Gastrocnemius medialis (tissue), 4 donors: ENCODE measurements at regions not wholly inside any gene's neighbourhood (a gene's known extent, or its start where the extent isn't known, plus 50 kb on each side); places are given as distances from the start of the nearest gene placed in this dataset.

Source experiments
- ATAC-seq, 2 donors: fragments of 150-250 bp; one replicate each; pipeline ENCODE4 v1.9.1; 2016
- DNase-seq, 2 donors: peaks; one replicate each; pipeline ENCODE4 v3.0.0-alpha.2; 2019
- H3K27ac ChIP-seq, 4 donors: fragments of 200-600 bp; sonication (generic); 1 replicate in 1 of 4; 2 replicates in 3 of 4; pipeline ENCODE4 v1.5.1; 2016 to 2018; ENCODE audit warnings: mild to moderate bottlenecking in 2 of 4, moderate library complexity in 1 of 4
- H3K27me3 ChIP-seq, 3 donors: fragments of 200-600 bp; sonication (generic) in 2 of 3; 1 replicate in 1 of 3; 2 replicates in 2 of 3; pipeline versions ENCODE4 v1.5.1 to v1.6.0; 2016 to 2019; ENCODE audit warnings: mild to moderate bottlenecking in 1 of 3, moderate library complexity in 1 of 3
- H3K36me3 ChIP-seq, 2 donors: fragments of 200-600 bp; sonication (generic) in 1 of 2; one replicate each; pipeline ENCODE4 v1.5.1; 2017 to 2018
- H3K4me1 ChIP-seq, 2 donors: fragments of 200-600 bp; sonication (generic) in 1 of 2; one replicate each; pipeline ENCODE4 v1.5.1; 2016 to 2017; ENCODE audit warnings: mild to moderate bottlenecking in 2 of 2
- H3K4me3 ChIP-seq, 4 donors: fragments of 200-600 bp; sonication (generic) in 3 of 4; 1 replicate in 1 of 4; 2 replicates in 3 of 4; pipeline ENCODE4 v1.5.1; 2016 to 2019; ENCODE audit warnings: mild to moderate bottlenecking in 2 of 4
- H3K9me3 ChIP-seq, 3 donors: fragments of 200-600 bp; sonication (generic) in 2 of 3; 1 replicate in 1 of 3; 2 replicates in 2 of 3; pipeline ENCODE4 v1.5.1; 2016 to 2019
- POLR2A ChIP-seq, 2 donors: fragments of 450-650 bp; IDR thresholded peaks; one replicate each; pipeline ENCODE4 v1.6.1; 2017; ENCODE audit warnings: antibody characterized with exemption in 2 of 2, mild to moderate bottlenecking in 2 of 2, moderate library complexity in 2 of 2
- in situ Hi-C, 4 donors: fragments of 200-750 bp; cut with MboI; loops; one replicate each; pipeline versions ENCODE4 v1.15.0 to v1.8.0; 2017; ENCODE audit warnings: low sequenced_read_pairs in 4 of 4
- intact Hi-C: fragments of 100-400 bp; cut with DNase I; formaldehyde crosslinking; loops from one replicate; pipeline ENCODE4 v1.15.1; 2023; ENCODE audit warnings: low total_unique reads
- TF ChIP-seq, protein P1 (sequence below), 5 experiments: fragments of 450-650 bp in 3 of 5; fragments of 200-600 bp in 2 of 5; sonication (generic) in 2 of 5; IDR thresholded peaks in 4 of 5; conservative IDR thresholded peaks in 1 of 5; 1 replicate in 4 of 5; 2 replicates in 1 of 5; pipeline ENCODE4 v1.5.1; 2016 to 2019; ENCODE audit warnings: antibody characterized with exemption in 5 of 5, mild to moderate bottlenecking in 3 of 5, moderate library complexity in 3 of 5

DNA sequence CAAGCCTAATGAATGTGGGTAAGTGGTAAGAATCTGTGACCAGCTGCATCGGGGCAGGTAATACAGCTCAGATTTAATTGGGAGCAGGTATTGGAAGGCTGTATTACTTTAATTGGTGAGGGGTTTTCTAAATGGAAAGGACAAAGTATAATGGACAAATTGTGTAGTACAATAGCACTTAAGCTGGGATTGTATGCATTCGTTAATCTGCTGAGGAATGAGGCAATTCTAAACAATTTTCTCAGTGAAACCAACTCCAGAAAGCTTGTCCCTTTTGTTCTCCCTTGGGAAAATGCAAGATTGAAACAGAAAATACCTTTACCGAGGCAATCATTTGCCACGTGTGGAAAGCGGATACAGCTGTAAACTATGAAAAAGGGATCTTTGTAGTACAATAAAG is 801.6 kb upstream of the POU3F3 start:
- Histone ChIP-seq H3K4me3 (no peak overlapping the region), H3K4me1 (no peaks in the 10 kb centered on the region), H3K36me3 (no peaks in the 10 kb centered on the region), H3K9me3 (no peaks in the 10 kb centered on the region), H3K27ac (no peak overlapping the region), H3K27me3 (no peaks in the 10 kb centered on the region)
- TF ChIP-seq POLR2A (IDR thresholded peaks at IDR 0.05) = no peak
- TF ChIP-seq, protein P1, sequence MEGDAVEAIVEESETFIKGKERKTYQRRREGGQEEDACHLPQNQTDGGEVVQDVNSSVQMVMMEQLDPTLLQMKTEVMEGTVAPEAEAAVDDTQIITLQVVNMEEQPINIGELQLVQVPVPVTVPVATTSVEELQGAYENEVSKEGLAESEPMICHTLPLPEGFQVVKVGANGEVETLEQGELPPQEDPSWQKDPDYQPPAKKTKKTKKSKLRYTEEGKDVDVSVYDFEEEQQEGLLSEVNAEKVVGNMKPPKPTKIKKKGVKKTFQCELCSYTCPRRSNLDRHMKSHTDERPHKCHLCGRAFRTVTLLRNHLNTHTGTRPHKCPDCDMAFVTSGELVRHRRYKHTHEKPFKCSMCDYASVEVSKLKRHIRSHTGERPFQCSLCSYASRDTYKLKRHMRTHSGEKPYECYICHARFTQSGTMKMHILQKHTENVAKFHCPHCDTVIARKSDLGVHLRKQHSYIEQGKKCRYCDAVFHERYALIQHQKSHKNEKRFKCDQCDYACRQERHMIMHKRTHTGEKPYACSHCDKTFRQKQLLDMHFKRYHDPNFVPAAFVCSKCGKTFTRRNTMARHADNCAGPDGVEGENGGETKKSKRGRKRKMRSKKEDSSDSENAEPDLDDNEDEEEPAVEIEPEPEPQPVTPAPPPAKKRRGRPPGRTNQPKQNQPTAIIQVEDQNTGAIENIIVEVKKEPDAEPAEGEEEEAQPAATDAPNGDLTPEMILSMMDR (IDR thresholded peaks at IDR 0.05 in 4 of 5, conservative IDR thresholded peaks at IDR 0.05 in 1 of 5) = no peak
- ATAC-seq (no peak), DNase-seq (no peak)
- intact Hi-C loops (no loop called here), in situ Hi-C loops (no loop called here)

DNA sequence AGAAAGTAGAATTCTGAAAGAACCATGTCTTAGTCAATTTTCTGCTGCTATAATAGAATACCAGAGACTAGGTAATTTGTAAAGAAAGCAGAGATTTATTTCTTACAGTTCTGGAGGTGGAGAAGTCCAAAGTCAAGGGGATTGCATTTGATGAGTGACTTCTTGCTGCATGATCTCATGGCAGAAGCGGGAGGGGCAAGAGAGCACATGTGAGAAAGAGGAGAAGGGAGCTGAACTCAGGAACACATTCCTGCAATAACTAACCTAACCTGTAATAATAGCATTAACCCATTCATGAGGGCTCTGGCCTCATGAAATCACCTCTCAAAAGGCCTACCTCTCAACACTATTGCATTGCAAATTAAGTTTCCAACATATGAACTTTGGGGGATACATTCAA is 797.5 kb upstream of the POU3F3 start:
- intact Hi-C loops = no loop called here

DNA sequence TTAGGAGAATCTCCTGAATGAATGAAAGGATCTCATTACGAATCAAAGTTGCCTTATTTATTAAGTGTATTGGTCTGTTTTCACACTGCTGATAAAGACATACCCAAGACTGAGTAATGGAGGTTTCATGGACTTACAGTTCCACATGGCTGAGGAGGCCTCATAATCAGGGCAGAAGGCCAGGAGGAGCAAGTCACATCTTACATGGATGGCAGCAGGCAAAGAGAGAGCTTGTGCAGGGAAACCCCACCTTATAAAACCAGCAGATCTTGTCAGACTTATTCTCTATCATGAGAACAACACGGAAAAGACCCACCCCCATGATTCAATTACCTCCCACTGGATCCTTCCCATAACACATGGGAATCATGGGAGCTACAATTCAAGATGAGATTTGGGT is 785.2 kb upstream of the POU3F3 start:
- Histone ChIP-seq H3K27me3 (no peaks in the 10 kb centered on the region), H3K4me3 (no peak overlapping the region), H3K27ac (no peak overlapping the region), H3K9me3 (no peaks in the 10 kb centered on the region), H3K4me1 (no peaks in the 10 kb centered on the region), H3K36me3 (no peaks in the 10 kb centered on the region)
- ATAC-seq (no peak), DNase-seq (no peak)
- TF ChIP-seq POLR2A (IDR thresholded peaks at IDR 0.05) = no peak
- TF ChIP-seq, protein P1 (IDR thresholded peaks at IDR 0.05 in 4 of 5, conservative IDR thresholded peaks at IDR 0.05 in 1 of 5) = no peak
- intact Hi-C loops (no loop called here), in situ Hi-C loops (no loop called here)

More for the DNA sequence above, 797.5 kb upstream of the POU3F3 start:
- TF ChIP-seq, protein P1 (IDR thresholded peaks at IDR 0.05 in 4 of 5, conservative IDR thresholded peaks at IDR 0.05 in 1 of 5) = no peak
- no peaks in the 10 kb centered on the region for H3K9me3 ChIP-seq
- ATAC-seq = no peak
- H3K4me3 ChIP-seq = no peak overlapping the region
- H3K36me3 ChIP-seq = no peaks in the 10 kb centered on the region
- H3K4me1 ChIP-seq = no peaks in the 10 kb centered on the region
- H3K27ac ChIP-seq = no peak overlapping the region
- DNase-seq = no peak
- H3K27me3 ChIP-seq = no peaks in the 10 kb centered on the region
- in situ Hi-C loops = no loop called here

DNA sequence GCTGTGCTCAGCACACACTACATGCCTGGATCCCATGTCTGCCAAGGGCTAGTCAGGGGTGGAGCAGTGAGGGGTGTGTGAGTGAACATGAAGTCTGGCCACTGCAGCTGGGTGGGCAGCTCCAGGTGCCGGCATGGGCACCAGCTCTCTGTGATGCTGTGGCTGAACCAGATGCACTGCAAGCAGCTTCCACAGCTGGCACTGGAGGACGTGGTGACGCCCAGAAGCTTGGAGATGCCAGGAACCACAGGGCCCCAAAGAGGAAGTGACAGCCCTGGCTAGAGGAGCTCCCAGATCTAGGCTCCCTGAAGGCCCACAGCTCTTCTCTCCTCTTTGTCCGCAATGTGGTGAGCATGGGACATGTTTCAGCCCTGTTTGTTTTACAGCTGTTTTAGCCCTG is 776.3 kb upstream of the POU3F3 start:
- intact Hi-C loops = no loop called here

More for the DNA sequence above, 776.3 kb upstream of the POU3F3 start:
- no peak for ATAC-seq
- no peaks in the 10 kb centered on the region for H3K27me3 ChIP-seq
- no peaks in the 10 kb centered on the region for H3K9me3 ChIP-seq
- H3K27ac ChIP-seq = no peak overlapping the region
- H3K4me1 ChIP-seq = no peaks in the 10 kb centered on the region
- no peak for TF ChIP-seq POLR2A (IDR thresholded peaks at IDR 0.05)
- TF ChIP-seq, protein P1 (IDR thresholded peaks at IDR 0.05 in 4 of 5, conservative IDR thresholded peaks at IDR 0.05 in 1 of 5) = no peak
- DNase-seq = no peak
- no peak overlapping the region for H3K4me3 ChIP-seq
- in situ Hi-C loops = no loop called here
- H3K36me3 ChIP-seq = no peaks in the 10 kb centered on the region
